Panc1 (cell line): ENCODE measurements at regions not wholly inside any gene's neighbourhood (a gene's known extent, or its start where the extent isn't known, plus 50 kb on each side); places are given as distances from the start of the nearest gene placed in this dataset.

Experiments
- ATAC-seq: fragments of 200-7000 bp; cut with Tn5 transposase; 2 replicates; pipeline ENCODE4 v1.9.1; 2020; ENCODE audit warnings: mild to moderate bottlenecking, moderate library complexity
- BruUV-seq: library from RNA; stranded (reverse); fragments of 400-500 nt; replicated peaks from 2 replicates; lab custom pipeline; 2021; lab: Mats Ljungman, UMichigan
- CTCF ChIA-PET: fragments of 300-600 bp; sonication (Branson Sonifier 250); formaldehyde crosslinking; loops from one replicate; lab custom pipeline; 2022; ENCODE audit warnings: antibody characterized with exemption; lab: Charles Lee
- POLR2A ChIA-PET: fragments of 300-600 bp; sonication (Branson Sonifier 250); formaldehyde crosslinking; loops from one replicate; lab custom pipeline; 2022; ENCODE audit warnings: antibody characterized with exemption; lab: Charles Lee
- DNase-seq: peaks from one replicate; pipeline ENCODE4 v3.0.0-alpha.2; 2010; ENCODE audit warnings: low read depth, low spot score
- H3K27ac ChIP-seq: 2 replicates; pipeline ENCODE4 v1.5.1; 2011; ENCODE audit warnings: mild to moderate bottlenecking, low read length, inconsistent platforms
- H3K27me3 ChIP-seq: fragments of 200-500 bp; sonication (Bioruptor generic); 2 replicates; pipeline ENCODE4 v1.6.0; 2014; ENCODE audit warnings: low read length, inconsistent platforms; ENCODE audit not compliant: control insufficient read depth, insufficient read depth
- H3K36me3 ChIP-seq: fragments of 200-500 bp; sonication (Bioruptor generic); 2 replicates; pipeline ENCODE4 v1.5.1; 2014; ENCODE audit warnings: inconsistent platforms, mild to moderate bottlenecking, low read length, moderate library complexity; ENCODE audit not compliant: control insufficient read depth, insufficient read depth
- H3K4me1 ChIP-seq: 2 replicates; pipeline ENCODE4 v1.5.1; 2011; ENCODE audit warnings: inconsistent platforms, mild to moderate bottlenecking, low read length, moderate library complexity; ENCODE audit not compliant: control insufficient read depth, insufficient read depth
- H3K4me3 ChIP-seq, 2 experiments: 2 replicates each; pipeline ENCODE4 v1.5.1; 2011 to 2012; ENCODE audit warnings: low read depth in 2 of 2, low read length in 2 of 2, mild to moderate bottlenecking in 2 of 2, inconsistent platforms in 1 of 2, moderate library complexity in 1 of 2
- H3K9me3 ChIP-seq: fragments of 200-500 bp; sonication (Bioruptor generic); 2 replicates; pipeline ENCODE4 v1.5.1; 2014; ENCODE audit warnings: low read depth, mild to moderate bottlenecking, inconsistent platforms, low read length, moderate library complexity; ENCODE audit not compliant: control insufficient read depth, insufficient read depth
- POLR2AphosphoS5 ChIP-seq: IDR thresholded peaks from 2 replicates; pipeline ENCODE4 v1.6.1; 2012; ENCODE audit warnings: mild to moderate bottlenecking, low read depth, low read length, moderate library complexity
- REST ChIP-seq, 2 experiments: IDR thresholded peaks; 2 replicates each; pipeline ENCODE4 v1.6.1; 2011 to 2012; ENCODE audit warnings: low read depth in 2 of 2, control low read depth in 1 of 2, low read length in 1 of 2, mild to moderate bottlenecking in 1 of 2, moderate library complexity in 1 of 2; ENCODE audit not compliant: insufficient read depth in 1 of 2
- SIN3A ChIP-seq: IDR thresholded peaks from 2 replicates; pipeline ENCODE4 v1.6.1; 2012; ENCODE audit warnings: low read depth, mild to moderate bottlenecking, low read length, moderate library complexity, borderline replicate concordance; ENCODE audit not compliant: insufficient read depth
- TCF7L2 ChIP-seq: IDR thresholded peaks from 2 replicates; pipeline ENCODE4 v1.6.1; 2011; ENCODE audit warnings: mild to moderate bottlenecking, low read depth, low read length, inconsistent platforms
- in situ Hi-C: cut with HindIII; loops from 2 replicates; pipeline ENCODE4 v1.10.0; 2016; ENCODE audit warnings: low sequenced_read_pairs, low pct_unique_long_range_greater_than_20kb
- intact Hi-C: fragments of 100-400 bp; cut with micrococcal nuclease; formaldehyde crosslinking; loops from one replicate; pipeline ENCODE4 v1.10.0; 2022; ENCODE audit not compliant: unreplicated experiment
- TF ChIP-seq, protein P1 (sequence below): fragments of 450-650 bp; IDR thresholded peaks from 2 replicates; pipeline ENCODE4 v1.5.1; 2017; ENCODE audit warnings: mild to moderate bottlenecking

GRCh38 chr4:149166365-149166764 is 649.3 kb downstream of the IQCM start:
- Histone ChIP-seq H3K27me3 (no peaks in the 10 kb centered on the region), H3K4me3 (no peak overlapping the region), H3K4me1 (no peaks in the 10 kb centered on the region), H3K27ac (no peak overlapping the region), H3K9me3 (no peaks in the 10 kb centered on the region), H3K36me3 (no peaks in the 10 kb centered on the region)
- ChIA-PET CTCF (no interaction called here), POLR2A (no interaction called here)
- BruUV-seq = no TSS peak
- DNase-seq (no peak), ATAC-seq (no peak)
- in situ Hi-C loops = no loop called here
- intact Hi-C loops = no loop called here
- TF ChIP-seq REST (IDR thresholded peaks at IDR 0.05; ENCODE audit: insufficient read depth in 1 of 2, low read depth in 2 of 2, low read length in 1 of 2) = no peak

GRCh38 chr4:149164282-149164681 is 651.4 kb downstream of the IQCM start:
- Histone ChIP-seq H3K4me1 (no peaks in the 10 kb centered on the region), H3K27ac (no peak overlapping the region), H3K4me3 (no peak overlapping the region), H3K9me3 (no peaks in the 10 kb centered on the region), H3K36me3 (no peaks in the 10 kb centered on the region), H3K27me3 (no peaks in the 10 kb centered on the region)
- in situ Hi-C loops = no loop called here
- no peak for TF ChIP-seq TCF7L2
- no TSS peak for BruUV-seq
- intact Hi-C loops = no loop called here
- no peak for ATAC-seq
- CTCF ChIA-PET = no interaction called here
- POLR2A ChIA-PET = no interaction called here
- DNase-seq = no peak

DNA sequence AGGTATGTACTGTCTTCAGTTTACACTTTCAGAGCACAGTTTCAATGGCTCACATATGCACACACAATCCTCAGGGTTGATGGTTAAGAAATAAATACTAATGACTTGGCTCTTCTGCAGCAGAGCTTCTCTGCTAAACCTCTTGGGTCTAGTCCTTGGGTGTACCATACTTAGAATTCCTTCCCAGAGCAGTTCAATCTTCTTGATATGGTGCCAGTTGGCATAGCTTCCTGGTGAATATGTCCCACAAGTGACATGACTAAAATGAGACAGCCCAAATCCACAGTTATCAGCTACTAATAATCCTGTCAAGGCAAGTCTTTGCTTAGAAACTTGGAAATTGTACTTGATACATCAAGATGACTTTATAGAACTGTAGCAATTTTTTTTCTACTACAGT is 654.4 kb downstream of the IQCM start:
- no peaks in the 10 kb centered on the region for H3K36me3 ChIP-seq
- no peak overlapping the region for H3K27ac ChIP-seq
- intact Hi-C loops = no loop called here
- ATAC-seq (no peak), DNase-seq (no peak)
- POLR2A ChIA-PET = no interaction called here
- H3K9me3 ChIP-seq = no peaks in the 10 kb centered on the region
- no peak overlapping the region for H3K4me3 ChIP-seq
- no TSS peak for BruUV-seq
- CTCF ChIA-PET = no interaction called here
- H3K4me1 ChIP-seq = no peaks in the 10 kb centered on the region
- in situ Hi-C loops = no loop called here
- TF ChIP-seq SIN3A (no peak), TCF7L2 (no peak), REST (IDR thresholded peaks at IDR 0.05; ENCODE audit: insufficient read depth in 1 of 2, low read depth in 2 of 2, low read length in 1 of 2) (no peak), POLR2AphosphoS5 (no peak)
- TF ChIP-seq, protein P1, sequence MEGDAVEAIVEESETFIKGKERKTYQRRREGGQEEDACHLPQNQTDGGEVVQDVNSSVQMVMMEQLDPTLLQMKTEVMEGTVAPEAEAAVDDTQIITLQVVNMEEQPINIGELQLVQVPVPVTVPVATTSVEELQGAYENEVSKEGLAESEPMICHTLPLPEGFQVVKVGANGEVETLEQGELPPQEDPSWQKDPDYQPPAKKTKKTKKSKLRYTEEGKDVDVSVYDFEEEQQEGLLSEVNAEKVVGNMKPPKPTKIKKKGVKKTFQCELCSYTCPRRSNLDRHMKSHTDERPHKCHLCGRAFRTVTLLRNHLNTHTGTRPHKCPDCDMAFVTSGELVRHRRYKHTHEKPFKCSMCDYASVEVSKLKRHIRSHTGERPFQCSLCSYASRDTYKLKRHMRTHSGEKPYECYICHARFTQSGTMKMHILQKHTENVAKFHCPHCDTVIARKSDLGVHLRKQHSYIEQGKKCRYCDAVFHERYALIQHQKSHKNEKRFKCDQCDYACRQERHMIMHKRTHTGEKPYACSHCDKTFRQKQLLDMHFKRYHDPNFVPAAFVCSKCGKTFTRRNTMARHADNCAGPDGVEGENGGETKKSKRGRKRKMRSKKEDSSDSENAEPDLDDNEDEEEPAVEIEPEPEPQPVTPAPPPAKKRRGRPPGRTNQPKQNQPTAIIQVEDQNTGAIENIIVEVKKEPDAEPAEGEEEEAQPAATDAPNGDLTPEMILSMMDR = no peak
- H3K27me3 ChIP-seq = no peaks in the 10 kb centered on the region
